Amygdala (tissue), 56 donors: ENCODE measurements at regions not wholly inside any gene's neighbourhood (a gene's known extent, or its start where the extent isn't known, plus 50 kb on each side); places are given as distances from the start of the nearest gene placed in this dataset.

Experiments used
- DNase-seq, 56 donors: peaks; one replicate each; lab custom pipeline; 2025; lab: John Stamatoyannopoulos, UW

DNA sequence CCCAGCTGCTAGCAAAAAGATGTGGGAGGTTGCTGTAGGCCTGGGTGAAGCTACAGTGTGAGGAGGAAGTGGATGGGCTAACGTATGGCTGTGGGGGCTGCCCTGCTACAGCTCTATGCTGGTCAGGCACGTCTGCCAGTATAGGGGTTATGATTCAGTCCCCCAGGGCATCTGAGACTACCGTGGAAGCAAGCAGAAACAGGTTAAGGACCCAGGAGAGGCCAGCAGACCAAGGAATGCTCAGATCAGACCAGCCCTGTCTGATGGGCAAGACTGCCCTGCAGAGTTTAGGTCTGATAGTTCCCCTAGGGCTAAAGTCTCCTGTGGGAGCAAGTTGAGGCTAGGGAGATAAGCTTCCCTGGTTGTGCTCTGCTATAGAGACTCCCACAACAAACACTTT is 416.1 kb upstream of the CTNND2 start:
- DNase-seq, result no peak

GRCh38 chr5:12316812-12317211 is 412.6 kb upstream of the CTNND2 start:
- no peak for DNase-seq

DNA sequence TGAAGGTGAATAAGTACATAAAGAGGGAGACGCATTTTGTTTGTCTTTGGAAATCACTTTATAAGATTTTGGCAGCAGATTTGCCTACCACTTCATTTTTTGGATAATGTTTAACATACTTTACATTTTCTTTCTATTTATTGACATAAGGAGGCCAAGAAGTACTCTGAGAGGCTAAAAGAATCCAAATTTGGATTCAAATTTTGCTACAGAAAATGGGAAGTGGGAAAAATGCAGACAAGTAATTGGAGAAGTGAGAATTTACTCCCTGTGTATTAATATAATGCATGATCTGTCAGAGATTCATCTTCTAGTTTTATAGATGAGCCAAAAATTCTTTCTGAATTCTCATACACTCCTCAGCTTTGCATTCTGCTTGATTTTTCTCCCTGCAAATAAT is 411.2 kb upstream of the CTNND2 start:
- DNase-seq, result no peak

GRCh38 chr5:12313602-12314001 is 409.4 kb upstream of the CTNND2 start:
- DNase-seq, result no peak

- no peak for DNase-seq
Observed at GRCh38 chr5:12312343-12312742, 408.1 kb upstream of the CTNND2 start.

DNA sequence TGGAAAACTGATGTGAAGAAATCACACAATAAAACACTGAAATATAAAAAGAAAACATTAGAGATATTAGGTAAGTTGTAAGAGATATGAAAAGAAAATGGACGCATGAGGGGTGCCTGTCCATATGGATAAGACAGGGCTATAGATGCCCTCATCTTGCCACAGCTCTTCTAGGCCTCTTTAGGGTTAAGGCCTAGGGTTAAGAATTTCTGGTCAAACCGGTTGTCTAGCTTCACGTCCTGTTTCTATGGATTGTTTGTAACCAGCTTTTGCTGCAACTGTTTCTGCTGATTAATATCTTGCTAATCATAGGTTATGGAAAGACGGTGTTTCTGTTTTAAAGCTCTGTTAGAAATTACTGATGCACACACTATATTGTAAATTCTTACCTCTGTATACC is 389.9 kb upstream of the CTNND2 start:
- DNase-seq, result no peak

DNA sequence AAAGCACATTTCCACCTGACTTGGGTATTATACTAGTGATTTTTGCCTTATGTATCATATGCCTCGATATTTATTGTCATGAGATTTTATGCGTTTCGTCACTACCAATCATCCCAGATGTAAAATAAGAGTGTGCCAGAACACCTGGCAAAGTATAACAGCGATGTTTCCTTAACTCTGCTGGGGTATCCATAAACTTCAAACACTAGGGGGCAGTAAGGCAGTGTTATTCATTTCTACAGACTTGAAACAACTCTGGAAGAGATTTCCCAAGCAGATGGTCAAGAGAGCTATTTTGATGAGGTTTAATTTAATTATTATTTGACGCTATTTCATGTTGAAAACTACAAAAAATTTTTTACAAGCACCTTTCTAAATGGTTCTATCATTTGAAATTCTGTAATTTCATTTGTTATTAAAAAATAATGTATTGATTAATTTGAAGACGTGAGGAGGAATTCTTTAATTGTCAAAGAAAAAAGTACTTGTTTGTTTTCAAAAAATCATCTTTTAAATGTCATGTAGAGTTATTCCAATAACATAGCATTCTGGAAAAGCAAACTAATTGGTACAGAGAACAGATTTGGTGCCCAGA is 388.5 kb upstream of the CTNND2 start:
- DNase-seq, result no peak

- no peak for DNase-seq
Observed at GRCh38 chr5:12284604-12285003, 380.4 kb upstream of the CTNND2 start.

- DNase-seq, result no peak
Observed at GRCh38 chr5:12277504-12278192, 373.4 kb upstream of the CTNND2 start.

- no peak for DNase-seq
Observed at GRCh38 chr5:12274236-12274635, 370.0 kb upstream of the CTNND2 start.

- no peak for DNase-seq
Observed at GRCh38 chr5:12272389-12272788, 368.1 kb upstream of the CTNND2 start.

GRCh38 chr5:12270914-12271313 is 366.7 kb upstream of the CTNND2 start:
- DNase-seq, result no peak

DNA sequence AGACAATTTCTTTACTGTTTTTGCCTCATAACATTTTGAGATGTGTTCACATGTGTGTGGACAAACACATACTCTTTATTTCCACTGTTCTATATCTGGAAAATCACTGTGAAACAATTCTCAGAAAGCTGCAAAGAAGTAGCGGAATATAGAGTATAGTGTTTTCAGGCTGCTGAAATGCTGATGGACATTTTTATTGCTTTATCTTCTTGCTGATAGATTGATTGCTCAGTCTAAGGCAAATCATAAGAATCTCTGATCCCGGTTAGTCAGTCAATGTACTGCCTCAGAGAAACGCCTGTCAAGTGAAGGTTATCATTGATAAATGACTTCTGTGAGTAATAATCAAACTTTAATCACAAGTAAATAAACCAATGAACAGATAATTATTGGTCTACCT is 364.9 kb upstream of the CTNND2 start:
- DNase-seq, result no peak

- no peak for DNase-seq
Observed at GRCh38 chr5:12258549-12258948, 354.3 kb upstream of the CTNND2 start.

- DNase-seq, result no peak
Observed at GRCh38 chr5:12250454-12250853, 346.2 kb upstream of the CTNND2 start.

DNA sequence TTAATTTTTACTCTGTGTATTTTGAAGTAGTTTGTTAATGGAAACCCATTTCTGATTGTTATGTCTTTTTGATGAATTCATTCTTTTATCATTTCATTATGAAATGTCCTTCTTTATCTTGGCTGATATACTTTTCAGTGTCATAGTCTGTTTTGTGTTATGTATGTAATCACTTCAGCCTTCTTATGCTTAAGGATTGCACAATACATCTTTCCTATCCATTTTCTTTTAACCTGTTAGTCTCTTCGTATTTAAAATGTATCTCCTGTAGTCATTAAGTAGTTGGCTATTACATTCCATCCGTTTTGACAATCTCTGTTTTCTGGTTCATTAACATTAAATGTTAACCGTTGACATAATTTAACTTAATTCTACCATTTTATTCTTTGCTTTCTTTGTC is 344.6 kb upstream of the CTNND2 start:
- DNase-seq, result no peak

DNA sequence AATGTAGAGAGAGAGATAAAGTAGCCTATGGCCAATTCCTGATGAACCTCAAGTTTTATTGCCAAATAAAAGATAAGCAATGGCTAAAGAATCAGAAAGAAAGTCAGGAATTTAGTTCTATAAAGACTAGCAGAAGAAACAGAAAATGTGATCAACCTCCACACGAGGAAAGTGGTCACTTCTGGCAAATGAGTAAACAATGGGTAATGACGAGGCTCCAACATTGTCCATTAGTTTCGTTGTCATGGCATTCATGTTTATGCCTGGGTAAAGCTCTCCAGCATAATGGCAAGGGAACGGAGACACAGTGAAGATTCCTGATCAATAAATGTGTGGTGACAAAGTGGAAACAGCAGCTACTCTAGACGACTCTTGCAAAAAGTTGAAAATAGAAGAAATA is 341.8 kb upstream of the CTNND2 start:
- DNase-seq, result no peak

DNA sequence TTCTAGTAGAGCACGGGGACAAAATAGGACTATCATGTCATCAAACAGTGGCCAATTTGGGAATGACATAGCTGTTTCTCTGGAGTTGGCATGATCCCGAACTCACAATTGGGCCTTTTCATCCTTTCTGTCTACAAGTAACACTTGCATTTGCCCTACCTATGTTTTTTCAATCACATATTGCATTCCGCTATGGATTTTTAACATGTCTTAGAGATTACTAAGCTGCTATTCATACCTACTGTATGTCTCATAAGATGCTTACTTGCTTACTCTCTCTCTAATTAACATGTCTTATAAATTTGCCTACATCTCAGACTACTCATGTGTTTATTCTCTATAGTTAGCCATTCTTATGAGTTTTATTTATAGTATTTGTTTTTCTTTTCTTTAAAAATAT is 341.2 kb upstream of the CTNND2 start:
- DNase-seq, result no peak

DNA sequence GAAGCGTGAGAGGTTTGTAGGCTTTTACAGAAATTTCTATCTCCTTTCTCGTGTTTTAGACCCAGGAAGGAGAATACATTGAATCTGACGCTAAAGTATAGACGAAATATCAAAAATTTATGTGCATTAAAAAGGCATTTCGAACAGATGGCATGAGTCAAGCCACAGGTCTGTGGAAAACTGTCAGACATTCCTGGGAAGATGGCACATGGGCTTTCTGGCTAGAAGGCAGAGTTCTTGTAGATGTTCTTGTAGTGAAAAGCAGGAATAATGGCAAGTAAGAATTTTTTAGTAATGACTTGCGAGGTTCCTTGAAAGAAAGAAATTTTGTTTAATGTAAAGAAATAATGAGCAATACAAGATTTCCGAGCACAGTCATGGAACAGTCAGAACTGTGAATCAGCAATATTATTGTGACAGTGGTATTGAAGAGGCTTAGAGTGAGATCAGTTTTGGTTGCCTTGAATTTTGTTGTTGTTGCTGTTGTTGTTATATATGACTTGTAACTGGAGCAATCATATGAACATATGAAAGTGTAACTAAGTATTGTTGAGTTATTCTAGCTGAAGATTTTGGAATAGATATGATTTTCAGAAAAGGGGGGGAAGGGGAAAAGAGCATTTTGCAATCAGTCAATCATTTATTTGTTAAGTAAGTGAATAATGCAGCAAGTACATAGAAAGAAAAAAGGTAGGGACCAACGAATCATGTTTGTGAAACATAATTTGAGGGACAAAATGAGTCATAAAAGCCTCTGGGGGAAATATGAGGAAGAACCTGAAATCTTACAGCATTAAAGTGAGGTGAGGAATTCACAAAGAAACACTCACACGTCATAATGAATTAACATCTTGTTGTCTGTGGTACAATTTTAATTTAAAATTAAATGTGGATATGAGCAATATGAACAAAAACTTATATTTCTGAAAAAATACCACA is 339.0 kb upstream of the CTNND2 start:
- no peak for DNase-seq

GRCh38 chr5:12237837-12238575 is 333.8 kb upstream of the CTNND2 start:
- DNase-seq, result no peak

DNA sequence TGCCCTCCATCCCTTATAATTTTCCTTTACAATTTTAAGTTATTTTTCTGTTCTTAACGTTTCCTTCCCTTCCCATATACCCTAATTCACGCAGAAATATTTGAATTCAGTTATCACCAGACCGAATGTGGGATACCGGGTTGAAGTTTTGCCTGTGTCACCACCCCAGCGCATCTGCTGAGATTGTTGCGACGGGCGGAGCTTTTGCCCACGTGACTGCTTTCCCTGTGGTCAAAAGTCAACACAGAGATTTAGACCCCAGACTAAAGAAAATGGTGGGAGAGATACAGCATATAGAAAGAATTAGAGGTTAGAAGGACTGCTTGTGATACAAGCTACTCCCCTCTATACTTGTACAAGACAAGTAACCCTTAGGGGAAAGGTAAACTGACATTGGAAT is 326.4 kb upstream of the CTNND2 start:
- no peak for DNase-seq
